SU-DHL-6 (cell line): ENCODE measurements at regions not wholly inside any gene's neighbourhood (a gene's known extent, or its start where the extent isn't known, plus 50 kb on each side); places are given as distances from the start of the nearest gene placed in this dataset.

Experiments used
- CTCF ChIP-seq: fragments of 200-600 bp; sonication (generic); IDR thresholded peaks from one replicate; pipeline ENCODE4 v1.5.1; 2017; ENCODE audit warnings: antibody characterized with exemption, mild to moderate bottlenecking, low read length, moderate library complexity; ENCODE audit not compliant: insufficient read depth, poor library complexity, severe bottlenecking
- EZH2phosphoT487 ChIP-seq: fragments of 200-600 bp; sonication (generic), shearing (Covaris generic); conservative IDR thresholded peaks from 2 replicates; pipeline ENCODE4 v1.6.1; 2018; ENCODE audit warnings: mild to moderate bottlenecking, antibody characterized with exemption, low read length, moderate library complexity, mixed read lengths

- TF ChIP-seq CTCF = no peak
- no peak for TF ChIP-seq EZH2phosphoT487
These were observed 170.5 kb upstream of the COPS8 start for GRCh38 chr2:236915186-236915585.
